ENCODE measurements at regions not wholly inside any gene's neighbourhood (a gene's known extent, or its start where the extent isn't known, plus 50 kb on each side); places are given as distances from the start of the nearest gene placed in this dataset.

DNA sequence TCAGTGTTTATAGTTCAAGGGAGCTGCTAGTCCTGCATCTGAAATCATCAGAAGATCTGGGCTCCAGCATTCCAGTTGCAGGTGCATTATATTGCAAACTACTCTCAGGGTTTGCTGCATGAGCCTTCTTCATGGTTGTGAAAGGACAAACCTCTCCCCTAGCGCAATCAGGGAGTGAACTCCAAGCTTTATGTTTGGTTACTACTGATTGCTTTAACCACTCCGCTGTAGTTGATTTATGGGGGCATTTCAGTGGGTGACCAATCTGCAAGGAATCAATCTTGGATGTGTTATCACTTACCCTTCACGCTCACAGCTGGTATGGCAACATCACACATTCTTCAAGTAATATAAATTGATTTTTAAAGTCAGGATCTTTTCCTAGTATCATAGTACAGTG is 552.1 kb downstream of the SPOCK3 start:
- TF ChIP-seq, protein P1, sequence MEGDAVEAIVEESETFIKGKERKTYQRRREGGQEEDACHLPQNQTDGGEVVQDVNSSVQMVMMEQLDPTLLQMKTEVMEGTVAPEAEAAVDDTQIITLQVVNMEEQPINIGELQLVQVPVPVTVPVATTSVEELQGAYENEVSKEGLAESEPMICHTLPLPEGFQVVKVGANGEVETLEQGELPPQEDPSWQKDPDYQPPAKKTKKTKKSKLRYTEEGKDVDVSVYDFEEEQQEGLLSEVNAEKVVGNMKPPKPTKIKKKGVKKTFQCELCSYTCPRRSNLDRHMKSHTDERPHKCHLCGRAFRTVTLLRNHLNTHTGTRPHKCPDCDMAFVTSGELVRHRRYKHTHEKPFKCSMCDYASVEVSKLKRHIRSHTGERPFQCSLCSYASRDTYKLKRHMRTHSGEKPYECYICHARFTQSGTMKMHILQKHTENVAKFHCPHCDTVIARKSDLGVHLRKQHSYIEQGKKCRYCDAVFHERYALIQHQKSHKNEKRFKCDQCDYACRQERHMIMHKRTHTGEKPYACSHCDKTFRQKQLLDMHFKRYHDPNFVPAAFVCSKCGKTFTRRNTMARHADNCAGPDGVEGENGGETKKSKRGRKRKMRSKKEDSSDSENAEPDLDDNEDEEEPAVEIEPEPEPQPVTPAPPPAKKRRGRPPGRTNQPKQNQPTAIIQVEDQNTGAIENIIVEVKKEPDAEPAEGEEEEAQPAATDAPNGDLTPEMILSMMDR (conservative IDR thresholded peaks at IDR 0.05; ENCODE audit: low read depth, low read length), result no peak
- TF ChIP-seq FOS (IDR thresholded peaks at IDR 0.05; ENCODE audit: low read depth, low read length) (no peak), POLR2A (IDR thresholded peaks at IDR 0.05; ENCODE audit: low read depth, low read length) (no peak), RFX5 (IDR thresholded peaks at IDR 0.05; ENCODE audit: low read depth, low read length) (no peak)

All from IMR-90 (cell line).